Renal cortex interstitium (tissue), 11 donors: ENCODE measurements at regions not wholly inside any gene's neighbourhood (a gene's known extent, or its start where the extent isn't known, plus 50 kb on each side); places are given as distances from the start of the nearest gene placed in this dataset.

Experiments used
- DNase-seq, 11 donors: peaks; one replicate each; pipeline ENCODE4 v3.0.0-alpha.2; 2013; ENCODE audit warnings: low read depth in 9 of 11, low spot score in 4 of 11; ENCODE audit errors: extremely low read depth in 1 of 11

GRCh38 chr3:117814975-117815374 lies 1105.4 kb downstream of the TUSC7 start:
- DNase-seq, result no peak

DNA sequence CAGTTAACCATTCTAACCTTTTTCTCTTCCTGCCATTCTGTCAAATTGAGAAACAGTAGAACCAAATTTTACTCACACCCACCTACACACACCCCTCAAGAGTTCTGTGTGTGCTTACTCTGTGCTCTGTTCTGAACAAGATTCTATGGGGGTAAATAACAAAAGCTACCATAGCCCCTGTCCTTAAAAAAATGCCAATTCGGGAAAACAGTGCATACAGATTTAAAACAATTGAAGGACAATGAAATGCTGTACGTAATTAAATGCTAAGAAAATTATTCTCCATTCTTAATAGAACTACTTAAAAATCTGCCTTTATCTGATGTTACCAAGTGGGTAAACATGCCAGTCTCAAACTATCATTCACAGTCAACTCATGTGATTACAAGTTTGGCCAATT lies 1107.5 kb downstream of the TUSC7 start:
- no peak for DNase-seq

GRCh38 chr3:117818592-117818991 lies 1109.0 kb downstream of the TUSC7 start:
- no peak for DNase-seq

DNA sequence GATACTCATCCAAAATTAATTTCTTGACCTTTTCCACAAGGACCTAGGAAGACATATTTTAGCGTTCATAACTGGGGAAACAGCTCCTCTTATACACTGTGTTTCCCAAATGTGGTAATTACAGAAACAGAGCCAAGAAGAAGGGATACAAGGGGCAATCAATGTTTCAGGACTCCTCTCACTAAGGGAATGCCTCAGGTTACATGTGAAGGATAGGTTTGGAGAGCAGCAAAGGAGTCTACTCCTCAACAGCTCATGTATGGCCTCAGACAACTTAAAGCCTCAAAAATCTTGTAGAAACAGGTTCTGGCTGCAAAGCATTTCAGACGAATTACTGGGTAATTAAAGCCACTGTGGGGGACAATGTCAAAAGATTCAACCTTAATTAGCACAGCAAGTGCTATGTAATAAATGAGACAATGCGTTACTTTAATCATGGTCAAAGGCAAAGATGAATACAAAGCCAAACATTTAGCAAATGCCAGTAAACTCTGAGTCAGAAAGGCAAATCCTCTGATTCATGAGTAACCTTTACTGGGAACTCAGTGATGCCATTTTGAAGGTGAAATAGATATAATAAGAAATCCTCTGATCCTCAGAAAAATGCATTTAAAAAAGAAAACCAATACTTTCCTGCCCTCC lies 1111.2 kb downstream of the TUSC7 start:
- no peak for DNase-seq

DNA sequence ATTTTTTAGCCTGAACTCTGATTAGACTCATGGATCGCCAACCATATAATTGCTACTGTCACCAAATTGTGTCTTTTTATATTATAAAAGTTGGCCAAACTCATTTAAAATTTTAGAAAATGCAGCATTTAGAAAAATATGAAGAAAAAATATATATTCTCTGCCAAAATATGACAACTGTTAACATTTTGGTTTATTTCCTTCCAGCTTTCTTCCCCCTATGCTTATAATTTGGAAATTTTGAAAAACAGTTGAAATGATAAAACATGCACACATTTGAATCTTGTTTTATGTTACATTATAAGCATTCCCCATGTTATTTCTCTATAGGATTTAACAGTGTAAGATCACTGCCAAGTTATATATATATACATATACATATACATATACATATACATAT lies 1112.8 kb downstream of the TUSC7 start:
- no peak for DNase-seq

- DNase-seq, result no peak
These were observed 1126.7 kb downstream of the TUSC7 start for GRCh38 chr3:117836296-117836695.

DNA sequence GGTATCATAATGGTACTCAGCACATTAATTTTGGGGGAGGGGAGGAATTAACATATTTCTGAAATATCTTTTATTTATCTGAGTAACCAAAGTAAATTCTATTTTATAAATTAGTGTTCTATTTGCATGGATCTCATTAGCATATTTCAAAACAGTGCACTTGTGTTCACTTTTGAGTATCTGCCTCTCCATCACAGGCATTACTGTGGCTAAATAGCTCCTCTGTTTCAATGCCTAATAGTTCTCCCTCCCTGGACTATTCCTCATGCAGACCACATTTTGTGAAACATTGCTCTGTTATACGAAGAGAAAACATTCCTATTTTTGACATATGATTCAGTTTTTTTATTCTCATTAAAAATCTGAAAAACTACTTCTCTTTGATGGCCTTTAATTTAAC lies 1127.8 kb downstream of the TUSC7 start:
- no peak for DNase-seq

GRCh38 chr3:117842086-117842485 lies 1132.5 kb downstream of the TUSC7 start:
- DNase-seq, result peak in 1 of 11 donors; percentile 19

DNA sequence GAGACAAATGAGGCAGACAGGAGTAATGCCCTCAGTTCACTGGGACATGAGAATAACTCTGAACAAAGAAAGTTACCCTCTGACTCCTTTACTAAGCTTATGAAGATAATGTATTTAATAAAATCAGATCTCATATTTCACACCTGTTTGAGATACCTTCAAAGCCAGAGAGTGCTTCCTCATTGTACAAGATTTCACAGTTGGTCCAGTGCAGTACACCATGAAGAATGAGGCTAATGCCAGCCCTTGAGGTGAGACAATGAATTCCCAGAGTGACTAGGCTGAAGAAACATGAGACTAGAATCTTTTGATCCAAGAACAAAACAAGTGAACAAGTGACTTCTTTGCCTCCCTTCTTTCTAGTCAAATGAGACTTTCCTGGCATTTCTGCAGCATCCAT lies 1133.8 kb downstream of the TUSC7 start:
- DNase-seq, result no peak

DNA sequence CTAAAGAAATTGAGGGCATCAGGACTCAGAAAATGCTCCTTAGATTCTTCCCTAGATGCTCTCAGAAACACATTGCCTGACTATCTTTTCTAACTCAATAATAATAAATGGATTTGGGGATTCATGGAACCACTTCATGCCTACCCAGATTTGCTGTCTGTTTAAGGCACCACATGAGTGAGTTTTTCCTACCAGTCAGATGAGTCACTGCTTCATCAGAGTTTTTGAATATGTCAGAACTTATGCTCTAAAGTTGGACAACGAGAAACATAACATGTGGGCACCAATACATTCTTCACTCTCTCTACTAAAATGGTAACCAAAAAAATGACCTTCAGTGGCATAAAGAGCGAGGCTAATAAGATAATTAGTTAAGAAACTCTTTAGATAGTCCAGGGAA lies 1135.1 kb downstream of the TUSC7 start:
- DNase-seq, result no peak

- DNase-seq, result no peak
These were observed 1136.7 kb downstream of the TUSC7 start for GRCh38 chr3:117846238-117846637.

DNA sequence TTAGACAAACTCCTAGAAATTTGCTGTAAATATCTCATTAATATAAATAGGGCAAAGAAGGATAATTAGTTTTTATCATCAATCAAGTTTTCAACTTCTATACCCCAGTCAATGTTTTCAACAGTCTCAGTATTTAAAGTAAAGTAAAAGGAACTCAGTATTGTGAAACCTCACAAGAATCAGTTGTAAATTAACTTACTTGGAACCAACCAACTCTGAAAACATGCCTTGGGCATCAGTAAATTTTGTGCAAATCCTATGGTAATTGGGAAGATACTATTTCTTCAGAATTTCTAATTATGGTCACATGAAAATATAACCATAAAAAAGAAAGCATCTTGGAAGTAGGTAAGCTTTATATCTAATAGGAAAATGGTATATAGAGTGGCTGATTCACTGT lies 1139.0 kb downstream of the TUSC7 start:
- no peak for DNase-seq

DNA sequence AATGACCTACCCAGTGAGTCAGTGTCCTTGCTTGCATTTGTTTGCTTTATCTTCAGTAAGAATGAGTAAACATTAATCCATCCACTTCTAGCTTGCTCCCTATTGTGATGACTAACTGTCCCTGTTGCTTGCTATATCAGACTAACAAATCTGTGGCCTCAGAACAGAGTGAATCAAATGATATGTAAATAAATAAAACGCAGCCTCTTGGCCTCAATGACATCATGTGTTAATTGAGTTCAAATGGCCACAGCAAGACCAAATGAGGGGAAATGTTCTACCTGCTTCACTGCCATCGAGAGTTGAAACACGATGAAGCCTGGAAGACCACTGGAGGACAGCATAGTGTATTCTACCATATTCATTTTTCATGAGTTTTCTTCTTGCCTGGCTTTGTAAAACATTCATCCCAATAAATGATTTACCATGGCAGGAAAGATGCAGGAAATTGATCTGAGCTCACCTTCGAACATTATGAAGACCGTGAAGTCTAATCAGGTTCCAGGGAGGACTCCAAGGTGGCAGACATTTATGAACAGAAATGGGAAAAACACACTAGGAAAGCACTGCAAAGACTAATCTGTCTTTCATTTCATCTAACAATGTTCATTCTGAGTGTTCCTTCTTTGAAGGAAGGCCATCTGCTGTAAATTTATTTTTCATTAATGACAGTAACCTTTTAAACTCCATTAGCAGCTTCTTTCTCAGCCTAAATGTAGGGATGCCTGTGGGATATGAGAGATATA lies 1144.5 kb downstream of the TUSC7 start:
- DNase-seq, result no peak

DNA sequence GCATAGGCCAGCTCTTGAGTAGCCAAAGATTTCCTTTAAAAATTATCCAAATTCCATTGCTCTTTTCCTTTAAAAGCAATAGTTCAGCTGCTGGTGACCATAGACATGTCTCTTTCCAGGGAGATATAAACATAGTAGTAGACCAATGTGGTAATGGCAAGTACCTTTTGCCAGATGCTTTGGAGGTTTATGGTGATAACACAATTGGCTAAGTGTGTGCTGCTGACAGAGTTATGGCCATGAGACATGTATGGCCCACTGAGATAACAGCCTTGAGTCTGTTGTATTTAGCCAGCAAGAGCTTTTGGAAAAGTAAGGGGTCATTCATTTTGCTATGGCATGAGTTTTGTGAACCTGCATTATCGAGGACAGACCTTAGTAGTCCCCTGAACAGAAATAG lies 1146.8 kb downstream of the TUSC7 start:
- no peak for DNase-seq

DNA sequence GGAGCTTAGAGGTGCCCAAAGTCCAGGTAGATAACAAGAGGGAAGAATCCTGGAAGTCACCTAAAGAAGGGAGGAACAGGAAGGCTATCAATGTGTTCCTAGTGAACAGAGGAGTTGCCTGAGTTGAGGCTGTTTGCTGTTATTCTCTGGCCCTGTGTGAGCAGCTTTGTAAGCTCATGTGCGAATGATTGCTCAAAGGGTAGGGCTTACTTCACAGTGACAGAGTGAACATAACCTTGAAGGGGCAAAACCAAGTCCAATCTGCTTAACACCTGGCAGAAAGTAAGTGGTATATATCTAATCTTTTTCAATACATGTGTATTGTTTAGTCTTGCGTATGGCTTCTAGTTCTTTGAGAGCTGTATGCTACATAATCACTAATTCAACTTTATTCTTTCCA lies 1153.6 kb downstream of the TUSC7 start:
- no peak for DNase-seq

DNA sequence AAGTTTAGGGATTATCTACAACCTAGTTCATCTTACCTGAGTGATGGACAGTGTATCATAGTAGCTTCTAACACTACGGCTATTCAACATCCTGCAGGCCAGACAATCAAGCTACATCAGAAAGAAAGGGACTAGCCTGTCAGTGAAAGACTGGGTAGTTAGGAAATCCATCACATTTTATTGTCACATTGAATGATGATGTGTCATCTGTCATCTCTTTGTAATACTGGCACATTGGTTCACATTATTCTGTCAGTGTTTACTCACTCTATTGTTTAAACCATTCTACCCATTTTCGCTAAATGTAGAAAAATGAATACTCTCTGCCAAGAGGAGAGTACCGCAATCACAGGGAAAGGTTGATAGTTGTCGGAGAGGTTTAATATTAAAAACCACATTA lies 1155.8 kb downstream of the TUSC7 start:
- DNase-seq, result no peak

- DNase-seq, result no peak
These were observed 1159.2 kb downstream of the TUSC7 start for GRCh38 chr3:117868766-117869165.

DNA sequence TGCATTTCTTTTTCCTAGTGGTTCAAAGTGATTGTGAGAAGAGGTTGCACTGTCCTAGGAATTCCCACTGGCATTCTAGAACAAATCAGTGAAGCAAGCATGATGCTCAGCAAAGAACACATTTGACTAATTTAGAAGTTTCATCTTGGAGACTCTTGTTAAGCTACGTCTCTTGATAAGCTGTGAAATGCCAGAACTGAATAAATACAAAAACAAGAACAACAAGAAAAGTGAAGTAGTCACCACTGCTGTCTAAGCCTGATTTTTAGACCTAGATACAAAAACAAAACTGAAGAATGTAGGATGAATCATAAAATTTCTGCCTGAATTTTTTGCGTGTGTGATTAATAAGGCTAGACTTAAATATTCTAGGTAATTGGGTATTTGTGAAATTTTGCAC lies 1162.4 kb downstream of the TUSC7 start:
- no peak for DNase-seq

- peak in 2 of 11 donors; percentile 7 to 8 for DNase-seq
These were observed 1161.9 kb downstream of the IGSF11 start for GRCh38 chr3:117872594-117873248.

- DNase-seq, result peak in 9 of 11 donors; percentile 21 to 54 (median 35)
These were observed 1161.4 kb downstream of the IGSF11 start for GRCh38 chr3:117873249-117873600.
